Esophagus squamous epithelium (tissue), 5 donors: ENCODE measurements at regions not wholly inside any gene's neighbourhood (a gene's known extent, or its start where the extent isn't known, plus 50 kb on each side); places are given as distances from the start of the nearest gene placed in this dataset.

ENCODE experiments used
- DNase-seq: peaks from one replicate; lab custom pipeline; 2025; lab: John Stamatoyannopoulos, UW
- H3K27ac ChIP-seq, 4 donors: fragments of 200-600 bp; sonication (generic); one replicate each; pipeline ENCODE4 v1.5.1; 2016 to 2019; ENCODE audit warnings: mild to moderate bottlenecking in 1 of 4
- H3K27me3 ChIP-seq, 4 donors: fragments of 200-600 bp; sonication (generic); 1 replicate in 3 of 4; 2 replicates in 1 of 4; pipeline versions ENCODE4 v1.5.1 to v1.6.0; 2017 to 2021; ENCODE audit warnings: antibody characterized with exemption in 1 of 4
- H3K36me3 ChIP-seq, 3 donors: fragments of 200-600 bp; sonication (generic); one replicate each; pipeline ENCODE4 v1.5.1; 2016 to 2019
- H3K4me1 ChIP-seq, 3 donors: fragments of 200-600 bp; sonication (generic); one replicate each; pipeline ENCODE4 v1.5.1; 2017 to 2019
- H3K4me3 ChIP-seq, 4 donors: fragments of 200-600 bp; sonication (generic); 1 replicate in 3 of 4; 2 replicates in 1 of 4; pipeline ENCODE4 v1.5.1; 2016 to 2019; ENCODE audit warnings: mild to moderate bottlenecking in 2 of 4, moderate library complexity in 1 of 4
- H3K9me3 ChIP-seq, 3 donors: fragments of 200-600 bp; sonication (generic); one replicate each; pipeline ENCODE4 v1.5.1; 2016 to 2019
- CTCF ChIP-seq, 6 experiments: fragments of 450-650 bp in 4 of 6; fragments of 200-600 bp in 2 of 6; sonication (generic) in 2 of 6; IDR thresholded peaks; one replicate each; pipeline ENCODE4 v1.5.1; 2016 to 2019; ENCODE audit warnings: antibody characterized with exemption in 6 of 6, mild to moderate bottlenecking in 4 of 6, moderate library complexity in 4 of 6
- POLR2A ChIP-seq, 4 donors: fragments of 450-650 bp; IDR thresholded peaks; one replicate each; pipeline ENCODE4 v1.6.1; 2017; ENCODE audit warnings: antibody characterized with exemption in 4 of 4, mild to moderate bottlenecking in 4 of 4, moderate library complexity in 3 of 4
- WGBS, 2 donors: methylation state at CpG; one replicate each; pipeline ENCODE4 v1.1.5; 2018; 5-methylcytosine and 5-hydroxymethylcytosine counted together
- intact Hi-C: fragments of 100-400 bp; cut with DNase I; formaldehyde crosslinking; loops from one replicate; pipeline ENCODE4 v1.15.0; 2022
- donor health status: DM: yes; HTN: yes; CAD: no.

DNA sequence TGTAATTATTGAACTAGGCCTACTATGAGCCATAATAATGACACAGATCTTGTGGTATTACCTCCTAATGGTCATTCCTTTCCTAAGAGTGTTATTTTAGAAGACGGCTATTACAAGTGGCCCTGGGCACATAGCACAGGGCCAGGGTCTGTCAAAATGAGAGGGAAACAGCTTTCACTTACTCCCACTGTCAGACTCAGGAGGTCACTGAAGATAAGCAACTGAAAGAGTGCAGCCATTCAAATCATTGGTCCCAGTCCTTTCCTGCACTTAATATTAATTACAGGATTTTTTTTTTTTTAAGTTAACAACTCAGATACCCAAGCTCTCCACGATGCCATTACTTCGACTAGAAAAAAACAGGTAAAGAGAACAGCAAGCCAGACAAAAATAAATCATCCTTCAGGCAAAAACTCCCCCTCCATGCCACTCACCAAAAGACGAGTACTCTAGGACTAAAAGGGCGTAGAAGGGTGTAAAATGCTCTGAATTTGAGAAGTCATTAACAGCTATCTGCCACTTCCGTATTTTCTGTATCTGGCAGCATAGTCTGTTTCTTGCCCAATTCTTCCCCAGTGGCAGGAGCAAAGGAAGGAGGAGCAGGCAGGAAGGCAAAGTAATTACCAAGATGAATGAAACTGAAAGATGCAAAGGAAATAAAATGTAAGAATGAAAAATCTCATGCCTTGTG, 87.4 kb downstream of the ZNF608 start:
- peaks cover 18 to 89% (median 57%) of the 10 kb centered on the region in 3 donors for H3K4me1 ChIP-seq
- no peak for DNase-seq
- H3K4me3 ChIP-seq, result no peak overlapping the region
- no peaks in the 10 kb centered on the region for H3K27me3 ChIP-seq
- 50 to 62% methylated on average over 6 of the region's 6 CpGs for WGBS, 2 donors
- H3K9me3 ChIP-seq, result no peaks in the 10 kb centered on the region
- intact Hi-C loops, result no loop called here
- no peak overlapping the region for H3K27ac ChIP-seq
- H3K36me3 ChIP-seq, result no peaks in the 10 kb centered on the region
- TF ChIP-seq POLR2A (IDR thresholded peaks at IDR 0.05) (no peak), CTCF (IDR thresholded peaks at IDR 0.05) (no peak)

DNA sequence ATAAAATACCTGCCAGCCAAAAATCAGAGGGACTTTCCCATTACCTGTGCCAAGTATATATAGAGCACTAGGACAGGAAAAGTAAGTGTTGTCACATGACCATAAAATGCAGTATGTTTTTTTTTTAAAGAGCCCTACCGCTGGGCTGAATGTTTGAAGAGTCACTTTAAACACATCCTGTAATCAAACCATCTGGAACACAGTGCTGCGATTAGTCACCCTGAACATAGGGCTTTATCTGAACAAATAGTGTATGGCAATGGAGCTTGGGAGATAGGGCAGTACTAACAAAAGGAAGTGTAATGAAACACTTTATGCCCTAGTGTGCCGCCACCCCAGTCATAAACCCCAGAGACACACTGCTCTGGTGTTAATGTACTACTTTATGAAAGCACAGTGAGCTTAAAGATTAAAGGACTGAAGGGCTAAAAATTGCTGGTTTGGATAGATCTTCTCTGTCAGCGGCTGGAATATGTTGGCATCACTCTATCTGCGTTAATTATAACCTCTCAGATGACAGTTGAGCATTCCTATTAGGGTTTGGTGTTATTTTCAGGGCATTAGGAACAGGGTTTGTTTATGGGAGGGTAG, 90.4 kb downstream of the ZNF608 start:
- peak overlapping the region; percentile 56 to 76 (median 74) for H3K27ac ChIP-seq
- intact Hi-C loops, result no loop called here
- no peaks in the 10 kb centered on the region for H3K9me3 ChIP-seq
- TF ChIP-seq CTCF (IDR thresholded peaks at IDR 0.05) (no peak), POLR2A (IDR thresholded peaks at IDR 0.05) (no peak)
- H3K36me3 ChIP-seq, result no peaks in the 10 kb centered on the region
- peaks cover 9 to 83% (median 38%) of the 10 kb centered on the region in 3 donors for H3K4me1 ChIP-seq
- no peaks in the 10 kb centered on the region for H3K27me3 ChIP-seq
- no peak for DNase-seq
- H3K4me3 ChIP-seq, result peak overlapping the region in 1 of 4 donors; percentile 4
- 26 to 28% methylated on average over 5 of the region's 5 CpGs for WGBS, 2 donors

GRCh38 chr5:124655251-124655917, 91.1 kb downstream of the ZNF608 start:
- Histone ChIP-seq H3K4me3 (peak overlapping the region in 1 of 4 donors; percentile 4), H3K4me1 (peaks cover 5 to 83% (median 39%) of the 10 kb centered on the region in 3 donors), H3K27me3 (no peaks in the 10 kb centered on the region), H3K27ac (peak overlapping the region in 3 of 4 donors; percentile 71 to 76 (median 76)), H3K9me3 (no peaks in the 10 kb centered on the region), H3K36me3 (no peaks in the 10 kb centered on the region)
- DNase-seq, result no peak
- no peak for TF ChIP-seq CTCF (IDR thresholded peaks at IDR 0.05)
- TF ChIP-seq POLR2A (IDR thresholded peaks at IDR 0.05), result no peak
- 21 to 24% methylated on average over 8 of the region's 8 CpGs for WGBS, 2 donors
- intact Hi-C loops, result no loop called here

DNA sequence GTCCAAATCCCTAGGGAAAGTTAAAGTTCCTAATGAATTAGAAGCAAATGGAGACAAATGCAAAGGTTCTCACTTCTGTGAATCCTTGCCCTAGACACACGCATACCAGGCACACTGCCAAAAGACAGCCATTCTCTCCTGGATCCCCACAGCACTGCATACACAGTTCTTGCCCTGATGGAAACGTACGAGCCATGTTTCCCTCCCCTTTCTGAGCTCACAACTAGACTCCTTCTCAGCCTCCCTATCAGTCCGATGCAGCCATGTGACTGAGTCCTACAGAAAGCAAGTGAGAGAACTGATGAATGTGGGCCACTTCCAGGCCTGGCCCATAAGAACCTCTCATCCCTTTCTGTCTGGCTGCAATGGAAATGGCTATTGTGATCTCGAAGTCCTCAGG, 92.0 kb downstream of the ZNF608 start:
- Histone ChIP-seq H3K36me3 (no peaks in the 10 kb centered on the region), H3K9me3 (no peaks in the 10 kb centered on the region), H3K27me3 (no peaks in the 10 kb centered on the region), H3K4me3 (no peak overlapping the region), H3K27ac (peak overlapping the region in 1 of 4 donors; percentile 71), H3K4me1 (peaks cover 5 to 83% (median 37%) of the 10 kb centered on the region in 3 donors)
- DNase-seq, result no peak
- intact Hi-C loops, result no loop called here
- no peak for TF ChIP-seq CTCF (IDR thresholded peaks at IDR 0.05)
- no peak for TF ChIP-seq POLR2A (IDR thresholded peaks at IDR 0.05)
- 86 to 87% methylated on average over 4 to 5 of the region's 5 CpGs for WGBS, 2 donors

DNA sequence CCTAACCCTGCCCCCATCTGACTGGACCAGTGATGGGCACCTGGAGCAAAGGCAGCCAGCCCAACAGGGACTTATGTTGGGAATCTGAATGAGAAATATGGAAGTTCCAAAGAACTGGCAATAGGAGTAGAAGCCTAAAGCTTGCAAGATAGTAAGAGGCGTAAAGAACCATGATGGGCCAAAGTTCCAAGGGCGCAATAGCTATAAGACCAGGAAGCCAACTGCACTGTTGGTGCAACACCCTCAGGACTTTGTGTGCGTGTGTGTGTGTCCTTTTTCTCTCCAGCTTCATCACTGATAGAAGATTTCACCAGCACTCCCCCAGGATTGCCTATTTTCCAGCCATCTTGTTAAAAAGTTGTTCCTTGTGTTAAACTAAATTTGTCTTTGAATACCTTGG, 92.8 kb downstream of the ZNF608 start:
- Histone ChIP-seq H3K27ac (no peak overlapping the region), H3K4me1 (peaks cover 5 to 83% (median 38%) of the 10 kb centered on the region in 3 donors), H3K9me3 (no peaks in the 10 kb centered on the region), H3K36me3 (peaks cover 0 to 5% (median 0%) of the 10 kb centered on the region in 3 donors), H3K4me3 (no peak overlapping the region), H3K27me3 (no peaks in the 10 kb centered on the region)
- intact Hi-C loops, result no loop called here
- 74 to 83% methylated on average over 3 of the region's 3 CpGs for WGBS, 2 donors
- TF ChIP-seq POLR2A (IDR thresholded peaks at IDR 0.05) (no peak), CTCF (IDR thresholded peaks at IDR 0.05) (no peak)
- no peak for DNase-seq
